GM13976 (cell line): ENCODE measurements at regions not wholly inside any gene's neighbourhood (a gene's known extent, or its start where the extent isn't known, plus 50 kb on each side); places are given as distances from the start of the nearest gene placed in this dataset.

ENCODE experiments used
- DNase-seq: peaks from one replicate; pipeline ENCODE4 v3.0.0; 2012; ENCODE audit warnings: low spot score
- in situ Hi-C: fragments of 300-500 bp; cut with MboI; formaldehyde crosslinking; loops from one replicate; pipeline ENCODE4 v1.12.0; 2022; ENCODE audit warnings: low sequenced_read_pairs, mixed read lengths, inconsistent platforms; ENCODE audit not compliant: unreplicated experiment
- TF ChIP-seq, protein P1 (sequence below): IDR thresholded peaks from 2 replicates; pipeline ENCODE4 v1.5.1; 2012; ENCODE audit warnings: borderline replicate concordance, mild to moderate bottlenecking; ENCODE audit not compliant: insufficient read depth; ENCODE audit errors: extremely low read depth, missing control alignments, control extremely low read depth

DNA sequence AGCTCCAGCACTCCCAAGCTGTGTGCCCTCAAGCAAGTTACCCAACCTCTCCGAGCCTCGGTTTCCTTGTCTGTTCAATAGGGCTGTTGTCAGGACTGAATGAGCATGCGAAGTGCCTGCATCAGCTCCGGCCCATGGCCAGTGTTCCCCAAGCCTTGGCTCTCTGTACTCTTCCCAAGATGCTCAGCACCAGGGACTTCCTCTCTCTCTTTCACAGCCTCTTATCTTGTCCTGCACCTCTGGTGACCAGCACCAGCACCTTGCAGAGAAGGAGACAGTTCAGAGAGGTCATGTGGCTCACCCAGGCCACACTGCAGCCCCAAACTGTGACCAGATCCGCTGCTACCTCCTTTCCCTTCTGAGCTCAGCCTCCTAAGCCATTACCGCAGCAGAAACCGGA lies 120.3 kb upstream of the ANO1 start:
- DNase-seq = no peak
- in situ Hi-C loops = no loop called here
- TF ChIP-seq, protein P1, sequence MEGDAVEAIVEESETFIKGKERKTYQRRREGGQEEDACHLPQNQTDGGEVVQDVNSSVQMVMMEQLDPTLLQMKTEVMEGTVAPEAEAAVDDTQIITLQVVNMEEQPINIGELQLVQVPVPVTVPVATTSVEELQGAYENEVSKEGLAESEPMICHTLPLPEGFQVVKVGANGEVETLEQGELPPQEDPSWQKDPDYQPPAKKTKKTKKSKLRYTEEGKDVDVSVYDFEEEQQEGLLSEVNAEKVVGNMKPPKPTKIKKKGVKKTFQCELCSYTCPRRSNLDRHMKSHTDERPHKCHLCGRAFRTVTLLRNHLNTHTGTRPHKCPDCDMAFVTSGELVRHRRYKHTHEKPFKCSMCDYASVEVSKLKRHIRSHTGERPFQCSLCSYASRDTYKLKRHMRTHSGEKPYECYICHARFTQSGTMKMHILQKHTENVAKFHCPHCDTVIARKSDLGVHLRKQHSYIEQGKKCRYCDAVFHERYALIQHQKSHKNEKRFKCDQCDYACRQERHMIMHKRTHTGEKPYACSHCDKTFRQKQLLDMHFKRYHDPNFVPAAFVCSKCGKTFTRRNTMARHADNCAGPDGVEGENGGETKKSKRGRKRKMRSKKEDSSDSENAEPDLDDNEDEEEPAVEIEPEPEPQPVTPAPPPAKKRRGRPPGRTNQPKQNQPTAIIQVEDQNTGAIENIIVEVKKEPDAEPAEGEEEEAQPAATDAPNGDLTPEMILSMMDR = no peak

DNA sequence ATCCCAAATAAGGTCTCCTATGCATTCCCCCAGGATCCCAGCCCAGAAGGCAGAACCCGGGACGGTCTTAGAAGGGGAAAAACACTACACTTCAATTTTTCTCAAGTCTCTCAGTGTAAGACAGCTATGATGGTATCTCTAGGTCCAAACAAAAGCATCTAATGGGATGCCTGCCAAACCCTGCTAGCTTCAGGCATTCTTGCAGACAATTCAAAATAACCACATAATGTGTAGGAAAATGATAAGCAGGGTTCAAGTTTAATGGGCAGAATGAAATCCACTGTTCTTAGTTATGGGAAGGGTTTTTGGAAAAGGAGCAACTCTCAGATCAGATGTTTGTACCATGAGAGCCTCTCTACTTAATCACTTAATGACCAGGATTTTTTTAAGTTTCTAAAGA lies 119.8 kb upstream of the ANO1 start:
- in situ Hi-C loops = no loop called here
- TF ChIP-seq, protein P1 = no peak
- no peak for DNase-seq

DNA sequence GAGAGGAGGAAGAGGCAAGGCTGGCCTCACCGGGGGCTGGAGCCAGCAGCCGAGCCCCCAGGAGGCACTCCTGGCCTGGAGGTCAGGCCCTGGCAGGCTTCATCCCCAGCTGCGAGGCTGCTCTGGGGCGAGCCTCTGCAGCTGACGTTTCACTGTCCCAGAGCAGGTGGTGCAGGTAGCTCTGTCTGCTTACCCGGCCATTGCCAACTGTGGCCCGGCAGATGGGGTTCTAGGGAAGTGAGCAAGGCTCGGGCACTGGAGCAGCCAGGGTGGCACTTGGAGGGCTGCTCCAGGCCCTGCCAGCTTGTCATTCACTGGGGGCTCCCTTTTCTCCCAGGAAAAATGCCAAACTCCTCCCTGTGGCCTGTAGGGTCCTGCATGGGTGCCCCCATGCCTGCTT lies 118.7 kb upstream of the ANO1 start:
- no peak for DNase-seq
- in situ Hi-C loops = no loop called here

DNA sequence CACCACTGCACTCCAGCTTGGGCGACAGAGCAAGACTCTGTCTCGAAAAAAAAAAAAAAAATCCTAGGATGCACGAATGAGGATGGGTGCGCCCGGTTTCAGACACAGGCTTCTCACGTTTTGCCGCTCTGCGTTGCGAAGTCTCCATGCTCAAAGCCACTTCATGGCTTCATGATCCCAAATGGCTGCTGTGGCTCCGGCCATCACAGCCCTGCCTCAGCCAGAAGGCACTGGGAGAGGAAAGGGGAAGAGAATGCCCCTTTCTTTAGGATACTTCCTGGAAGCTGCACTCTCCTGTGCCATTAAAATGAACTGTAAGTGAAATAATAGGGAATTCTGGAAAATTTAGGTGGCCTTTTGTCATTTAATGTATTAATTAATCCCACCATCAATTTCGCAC lies 116.4 kb upstream of the ANO1 start:
- TF ChIP-seq, protein P1 = no peak
- no peak for DNase-seq
- in situ Hi-C loops = no loop called here

More for the DNA sequence above, 118.7 kb upstream of the ANO1 start:
- TF ChIP-seq, protein P1 = no peak

DNA sequence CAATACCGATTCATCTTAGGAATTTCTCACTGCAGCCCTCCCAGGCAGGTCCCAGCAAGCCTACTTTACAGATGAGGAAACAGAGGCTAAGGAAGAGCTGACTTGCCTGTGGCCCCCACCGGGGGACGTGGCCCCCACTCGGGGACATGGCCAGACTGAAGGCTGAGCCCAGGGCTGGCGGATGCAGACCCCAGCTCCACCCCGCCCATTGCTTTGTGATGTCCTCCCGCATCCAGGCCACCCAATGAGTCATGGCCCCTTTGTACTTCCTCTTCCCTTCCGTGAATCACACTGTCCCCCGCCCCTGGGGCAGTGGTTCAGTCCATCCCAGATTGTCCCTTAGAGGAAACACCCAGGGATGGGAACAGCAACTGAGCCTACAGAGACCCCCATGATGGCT lies 116.0 kb upstream of the ANO1 start:
- TF ChIP-seq, protein P1 = no peak
- in situ Hi-C loops = no loop called here
- no peak for DNase-seq

DNA sequence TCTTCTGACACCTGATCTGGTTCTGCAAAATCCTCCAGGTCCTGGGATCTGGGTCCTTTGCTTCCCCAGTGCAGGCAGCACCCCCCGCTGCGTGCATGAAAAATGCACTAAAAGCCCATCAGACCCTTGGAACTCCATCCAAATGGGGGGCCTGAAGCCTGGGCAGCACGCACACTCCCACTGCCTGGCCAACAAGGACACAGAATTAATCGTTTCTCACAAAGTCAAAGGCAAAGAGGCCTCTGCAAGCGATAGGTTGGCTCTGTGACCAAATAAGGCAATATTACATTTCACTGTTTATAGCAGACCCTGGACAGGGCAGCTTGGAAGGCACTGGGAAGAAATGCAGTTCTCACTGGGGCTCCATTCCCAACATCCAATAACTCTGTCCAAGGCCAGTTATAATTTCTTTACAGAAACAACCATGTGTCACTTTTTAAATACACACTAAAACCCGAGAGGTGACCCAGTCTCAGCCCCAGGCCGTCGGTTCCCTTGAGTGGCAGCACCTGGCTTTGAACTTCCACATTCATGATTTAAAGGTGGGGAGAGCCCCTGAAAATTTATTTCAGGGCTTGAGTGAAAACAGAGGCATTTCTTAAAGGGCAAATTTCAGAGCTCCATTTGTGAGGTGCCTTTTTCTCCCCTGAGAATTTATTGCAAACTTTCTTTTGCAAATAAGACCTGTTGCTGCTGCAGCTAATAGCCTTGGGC lies 114.4 kb upstream of the ANO1 start:
- in situ Hi-C loops = no loop called here
- TF ChIP-seq, protein P1 = no peak
- no peak for DNase-seq
